ENCODE measurements at regions not wholly inside any gene's neighbourhood (a gene's known extent, or its start where the extent isn't known, plus 50 kb on each side); places are given as distances from the start of the nearest gene placed in this dataset.

GRCh38 chr14:101464984-101465794 lies 96.1 kb upstream of the DIO3 start (continued):
- TF ChIP-seq CTCF (conservative IDR thresholded peaks at IDR 0.05; ENCODE audit: low read depth in 2 of 2) (no peak), ZNF114 (CRISPR knock-in tag; IDR thresholded peaks at IDR 0.05) (no peak), STAT1 (IDR thresholded peaks at IDR 0.05; ENCODE audit: unreplicated experiment) (no peak), JUNB (IDR thresholded peaks at IDR 0.05; ENCODE audit: unreplicated experiment) (no peak), REST (IDR thresholded peaks at IDR 0.05; ENCODE audit: unreplicated experiment) (no peak)

GRCh38 chr14:101465795-101466448 lies 95.4 kb upstream of the DIO3 start:
- no peaks in the 10 kb centered on the region for H3F3A ChIP-seq (replicated peaks; ENCODE audit: low read depth)
- H4K20me1 ChIP-seq (replicated peaks; ENCODE audit: insufficient read depth): no peaks in the 10 kb centered on the region
- peaks cover 9% of the 10 kb centered on the region for H3K27me3 Mint-ChIP-seq (ENCODE audit: insufficient read depth, low read depth, poor library complexity)
- H3K36me3 ChIP-seq (ENCODE audit: insufficient read depth): no peaks in the 10 kb centered on the region
- H3K27ac Mint-ChIP-seq: no peak overlapping the region
- H3K36me3 Mint-ChIP-seq (ENCODE audit: low read depth): no peaks in the 10 kb centered on the region
- no peaks in the 10 kb centered on the region for H3K9me3 Mint-ChIP-seq
- H3K79me2 ChIP-seq (replicated peaks; ENCODE audit: insufficient read depth): no peaks in the 10 kb centered on the region
- H2AFZ ChIP-seq: no peak overlapping the region
- no peak overlapping the region for H3K27ac ChIP-seq (ENCODE audit: low read depth)
- H3K4me1 ChIP-seq (ENCODE audit: insufficient read depth): no peaks in the 10 kb centered on the region
- H3K27me3 ChIP-seq (ENCODE audit: insufficient read depth): peaks cover 5% of the 10 kb centered on the region
- ATAC-seq: no peak
- no peak overlapping the region for H3K4me3 ChIP-seq
- no peak for DNase-seq (ENCODE audit: low spot score)
- no peak overlapping the region for H3K4me2 ChIP-seq
- H3K4me3 Mint-ChIP-seq: no peak overlapping the region
- H3K4me1 Mint-ChIP-seq: no peaks in the 10 kb centered on the region
- no peaks in the 10 kb centered on the region for H3K9me2 ChIP-seq (ENCODE audit: insufficient read depth)
- no peak for TF ChIP-seq REST (IDR thresholded peaks at IDR 0.05; ENCODE audit: unreplicated experiment)
- no peak for TF ChIP-seq STAT1 (IDR thresholded peaks at IDR 0.05; ENCODE audit: unreplicated experiment)
- no peak for TF ChIP-seq CTCF (conservative IDR thresholded peaks at IDR 0.05; ENCODE audit: low read depth in 2 of 2)
- no peak for TF ChIP-seq ZNF114 (CRISPR knock-in tag; IDR thresholded peaks at IDR 0.05)
- TF ChIP-seq JUNB (IDR thresholded peaks at IDR 0.05; ENCODE audit: unreplicated experiment): no peak
- TF ChIP-seq ZNF331 (CRISPR knock-in tag; IDR thresholded peaks at IDR 0.05; ENCODE audit: low read depth): no peak
- TF ChIP-seq NANOG (IDR thresholded peaks at IDR 0.05; ENCODE audit: borderline replicate concordance): no peak
- TF ChIP-seq ETS1 (IDR thresholded peaks at IDR 0.05): no peak
